Immature natural killer cell (primary cell): ENCODE measurements at regions not wholly inside any gene's neighbourhood (a gene's known extent, or its start where the extent isn't known, plus 50 kb on each side); places are given as distances from the start of the nearest gene placed in this dataset.
A peak's percentile ranks its signal among the peaks of the same experiment; 100 is the strongest.

Source experiments
- DNase-seq, 3 donors: peaks; one replicate each; pipeline ENCODE4 v3.0.0; 2022; ENCODE audit warnings: mixed read lengths in 1 of 3
- H3K27ac Mint-ChIP-seq, 6 donors: one replicate each; pipeline ENCODE4 v1.8.0; 2020; ENCODE audit warnings: mixed read lengths in 6 of 6, mild to moderate bottlenecking in 5 of 6, inconsistent platforms in 4 of 6, moderate library complexity in 3 of 6
- H3K27me3 Mint-ChIP-seq, 3 donors: one replicate each; pipeline ENCODE4 v1.8.0; 2020 to 2021; ENCODE audit warnings: low read depth in 3 of 3, mild to moderate bottlenecking in 3 of 3, mixed read lengths in 3 of 3, moderate library complexity in 3 of 3, inconsistent platforms in 1 of 3
- H3K36me3 Mint-ChIP-seq, 3 donors: one replicate each; pipeline ENCODE4 v1.8.0; 2020; ENCODE audit warnings: mixed read lengths in 3 of 3, inconsistent platforms in 2 of 3, mild to moderate bottlenecking in 2 of 3
- H3K4me1 Mint-ChIP-seq, 2 donors: one replicate each; pipeline ENCODE4 v1.8.0; 2020; ENCODE audit warnings: inconsistent platforms in 2 of 2, mild to moderate bottlenecking in 2 of 2, mixed read lengths in 2 of 2, moderate library complexity in 1 of 2
- H3K4me3 Mint-ChIP-seq, 5 donors: one replicate each; pipeline ENCODE4 v1.8.0; 2020; ENCODE audit warnings: mild to moderate bottlenecking in 5 of 5, mixed read lengths in 5 of 5, inconsistent platforms in 3 of 5, moderate library complexity in 3 of 5
- H3K9me3 Mint-ChIP-seq, 6 donors: one replicate each; pipeline ENCODE4 v1.8.0; 2020; ENCODE audit warnings: mild to moderate bottlenecking in 6 of 6, mixed read lengths in 6 of 6, inconsistent platforms in 4 of 6, moderate library complexity in 3 of 6

DNA sequence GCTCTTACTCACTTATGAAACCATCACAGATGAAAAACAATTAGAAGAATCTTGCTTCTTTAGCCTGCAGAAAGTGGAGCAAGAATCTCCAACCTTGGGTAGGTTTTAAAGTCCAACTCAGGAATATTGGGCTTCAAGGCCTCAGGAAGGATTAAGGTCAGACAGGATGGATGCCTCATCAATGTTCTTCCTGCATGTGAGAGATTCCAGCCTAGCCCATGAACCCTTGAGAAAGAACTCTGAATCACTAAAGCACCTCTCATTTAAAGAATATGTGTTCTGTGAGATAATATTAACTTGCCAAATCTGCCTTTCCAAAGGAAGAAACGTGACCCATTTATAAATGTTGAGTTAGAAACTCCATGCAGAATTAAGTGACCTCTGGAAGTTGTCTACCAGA is 345.2 kb upstream of the CAMK1G start:
- H3K27ac Mint-ChIP-seq, result no peak overlapping the region
- H3K36me3 Mint-ChIP-seq, result no peaks in the 10 kb centered on the region
- DNase-seq, result no peak
- no peaks in the 10 kb centered on the region for H3K4me1 Mint-ChIP-seq
- peaks cover 0 to 3% (median 3%) of the 10 kb centered on the region in 3 donors for H3K27me3 Mint-ChIP-seq
- H3K4me3 Mint-ChIP-seq, result no peak overlapping the region
- H3K9me3 Mint-ChIP-seq, result peaks cover 0 to 4% (median 0%) of the 10 kb centered on the region in 6 donors

DNA sequence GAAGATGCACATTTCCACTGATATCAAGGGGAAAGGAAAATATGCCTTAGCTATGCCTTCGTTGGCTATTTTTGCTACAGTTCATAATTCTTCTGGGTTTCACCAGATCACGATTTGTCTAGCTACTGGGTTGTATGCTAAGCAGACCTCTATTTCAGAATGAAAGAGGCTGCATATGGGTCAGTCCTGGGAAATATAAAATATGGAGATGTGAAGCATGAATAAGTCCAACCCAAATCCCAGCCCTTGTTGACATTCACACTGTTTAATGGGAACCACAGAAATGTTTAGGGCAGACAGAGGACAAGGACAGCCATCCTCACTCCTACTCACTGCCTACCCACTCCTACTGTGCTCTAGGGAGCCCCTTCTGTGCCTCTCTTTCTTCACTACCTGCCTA is 343.2 kb upstream of the CAMK1G start:
- H3K9me3 Mint-ChIP-seq, result no peaks in the 10 kb centered on the region
- no peak overlapping the region for H3K27ac Mint-ChIP-seq
- no peaks in the 10 kb centered on the region for H3K4me1 Mint-ChIP-seq
- no peaks in the 10 kb centered on the region for H3K36me3 Mint-ChIP-seq
- no peak for DNase-seq
- H3K4me3 Mint-ChIP-seq, result no peak overlapping the region
- peaks cover 0 to 5% (median 3%) of the 10 kb centered on the region in 3 donors for H3K27me3 Mint-ChIP-seq

DNA sequence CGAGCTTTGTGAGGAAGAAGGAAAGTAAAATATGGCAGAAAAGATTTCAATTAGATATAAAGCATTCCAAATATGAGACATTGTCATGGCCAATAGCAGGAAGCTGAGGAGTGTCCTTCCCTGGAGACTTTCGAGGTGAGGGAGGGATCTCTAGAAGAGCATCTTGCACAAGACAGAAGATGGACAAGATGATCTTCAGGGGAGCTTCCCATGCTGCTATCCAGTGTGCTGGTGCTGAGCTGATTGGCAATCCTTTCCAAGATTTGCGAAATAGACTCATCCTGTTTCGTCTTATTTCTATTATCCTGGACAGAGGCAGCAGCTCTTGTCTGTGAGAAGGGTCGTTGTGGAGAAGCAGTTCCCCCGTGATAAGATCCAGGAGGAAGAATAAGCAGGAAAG is 342.0 kb upstream of the CAMK1G start:
- no peaks in the 10 kb centered on the region for H3K4me1 Mint-ChIP-seq
- no peaks in the 10 kb centered on the region for H3K9me3 Mint-ChIP-seq
- H3K36me3 Mint-ChIP-seq, result no peaks in the 10 kb centered on the region
- no peak for DNase-seq
- H3K4me3 Mint-ChIP-seq, result no peak overlapping the region
- H3K27ac Mint-ChIP-seq, result no peak overlapping the region
- peaks cover 0 to 7% (median 3%) of the 10 kb centered on the region in 3 donors for H3K27me3 Mint-ChIP-seq

DNA sequence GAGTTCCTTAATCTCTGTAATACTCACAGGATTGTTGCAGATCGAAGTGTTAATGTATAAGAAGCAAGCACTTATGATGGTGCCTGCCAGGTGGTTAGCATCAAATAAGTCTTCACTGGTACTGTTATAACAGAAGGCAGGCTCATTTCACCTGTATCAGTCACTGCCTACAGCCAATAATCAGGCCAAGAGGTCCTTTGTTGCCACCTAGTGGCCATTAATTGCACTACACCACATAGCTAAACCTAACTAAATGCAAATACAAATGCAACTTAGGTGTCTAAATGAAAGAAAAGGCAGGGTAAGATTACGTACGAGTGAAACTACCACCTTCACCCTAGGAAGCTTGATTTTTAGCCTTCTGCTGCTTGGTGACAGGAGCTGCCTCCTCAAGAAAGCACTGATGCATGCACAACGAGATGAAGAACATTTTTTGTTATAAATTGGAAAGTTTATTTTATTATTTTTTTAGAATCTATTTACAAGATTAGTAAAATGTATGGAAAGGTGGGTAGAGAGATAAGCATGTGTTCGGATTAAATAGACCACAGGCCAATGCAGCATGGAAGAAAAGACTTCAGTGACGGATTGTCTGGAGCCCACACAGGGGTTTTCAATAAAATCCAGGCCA is 334.8 kb upstream of the CAMK1G start:
- peaks cover 0 to 1% (median 0%) of the 10 kb centered on the region in 6 donors for H3K9me3 Mint-ChIP-seq
- no peaks in the 10 kb centered on the region for H3K4me1 Mint-ChIP-seq
- peak in 2 of 3 donors; percentile 9 to 21 for DNase-seq
- H3K36me3 Mint-ChIP-seq, result no peaks in the 10 kb centered on the region
- H3K4me3 Mint-ChIP-seq, result no peak overlapping the region
- H3K27ac Mint-ChIP-seq, result no peak overlapping the region
- H3K27me3 Mint-ChIP-seq, result peaks cover 0 to 4% (median 1%) of the 10 kb centered on the region in 3 donors

DNA sequence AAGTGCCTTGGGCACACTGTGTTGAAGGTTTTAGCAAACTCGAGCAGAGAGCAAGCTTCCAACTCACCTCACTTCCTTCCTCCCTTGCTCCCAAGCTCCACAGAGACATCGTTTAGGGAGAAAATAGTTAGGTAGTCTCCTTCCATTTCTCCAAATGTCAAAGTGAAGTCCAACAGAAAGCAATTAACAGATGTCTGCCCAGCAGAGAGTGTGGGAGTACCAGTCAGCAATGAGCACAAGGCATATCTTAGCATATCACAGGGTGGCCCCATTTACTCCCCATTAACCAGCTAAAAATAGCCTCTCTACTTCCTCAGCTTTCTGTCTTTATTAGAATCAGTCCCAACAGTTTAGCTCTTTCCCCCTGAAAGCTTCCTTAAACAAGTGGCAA is 334.2 kb upstream of the CAMK1G start:
- peaks cover 0 to 4% (median 1%) of the 10 kb centered on the region in 3 donors for H3K27me3 Mint-ChIP-seq

DNA sequence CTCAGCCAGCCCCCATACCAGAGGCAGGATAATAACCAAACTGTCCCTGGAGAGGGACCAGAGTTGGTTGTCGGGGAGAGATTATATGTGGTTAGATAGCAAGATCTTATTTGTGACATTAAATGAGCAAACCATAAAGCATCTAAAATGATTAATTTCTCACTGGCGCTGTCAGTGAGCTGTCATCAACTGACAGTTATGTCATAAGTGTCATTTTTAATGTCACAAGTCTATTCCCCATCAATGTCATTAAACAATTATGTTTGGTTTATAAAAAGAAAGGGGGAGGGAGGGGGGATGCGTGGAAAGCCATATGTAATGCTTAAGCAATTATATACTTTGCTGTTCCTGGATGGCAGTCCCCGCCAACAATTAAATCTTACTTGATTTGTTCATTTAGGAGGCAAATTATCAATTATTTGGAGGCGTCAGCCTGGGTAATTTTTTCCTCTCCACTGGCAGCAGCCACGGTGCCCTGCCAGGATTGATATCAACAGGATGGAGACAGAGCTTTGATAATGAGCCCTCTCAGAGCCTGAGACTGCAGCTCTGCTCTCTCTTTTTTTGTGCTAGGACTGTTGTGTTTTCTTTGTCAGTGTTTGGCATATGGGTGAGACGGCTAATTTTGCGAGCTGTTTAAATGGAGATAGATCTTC is 333.6 kb upstream of the CAMK1G start:
- no peak overlapping the region for H3K4me3 Mint-ChIP-seq
- peaks cover 0 to 4% (median 1%) of the 10 kb centered on the region in 3 donors for H3K27me3 Mint-ChIP-seq
- H3K27ac Mint-ChIP-seq, result no peak overlapping the region
- no peaks in the 10 kb centered on the region for H3K36me3 Mint-ChIP-seq
- H3K4me1 Mint-ChIP-seq, result no peaks in the 10 kb centered on the region
- peaks cover 0 to 1% (median 0%) of the 10 kb centered on the region in 6 donors for H3K9me3 Mint-ChIP-seq
- DNase-seq, result no peak

More for the DNA sequence above, 334.2 kb upstream of the CAMK1G start:
- Mint-ChIP-seq H3K4me3 (no peak overlapping the region), H3K27ac (no peak overlapping the region), H3K9me3 (peaks cover 0 to 1% (median 0%) of the 10 kb centered on the region in 6 donors), H3K4me1 (no peaks in the 10 kb centered on the region), H3K36me3 (no peaks in the 10 kb centered on the region)
- DNase-seq, result no peak

DNA sequence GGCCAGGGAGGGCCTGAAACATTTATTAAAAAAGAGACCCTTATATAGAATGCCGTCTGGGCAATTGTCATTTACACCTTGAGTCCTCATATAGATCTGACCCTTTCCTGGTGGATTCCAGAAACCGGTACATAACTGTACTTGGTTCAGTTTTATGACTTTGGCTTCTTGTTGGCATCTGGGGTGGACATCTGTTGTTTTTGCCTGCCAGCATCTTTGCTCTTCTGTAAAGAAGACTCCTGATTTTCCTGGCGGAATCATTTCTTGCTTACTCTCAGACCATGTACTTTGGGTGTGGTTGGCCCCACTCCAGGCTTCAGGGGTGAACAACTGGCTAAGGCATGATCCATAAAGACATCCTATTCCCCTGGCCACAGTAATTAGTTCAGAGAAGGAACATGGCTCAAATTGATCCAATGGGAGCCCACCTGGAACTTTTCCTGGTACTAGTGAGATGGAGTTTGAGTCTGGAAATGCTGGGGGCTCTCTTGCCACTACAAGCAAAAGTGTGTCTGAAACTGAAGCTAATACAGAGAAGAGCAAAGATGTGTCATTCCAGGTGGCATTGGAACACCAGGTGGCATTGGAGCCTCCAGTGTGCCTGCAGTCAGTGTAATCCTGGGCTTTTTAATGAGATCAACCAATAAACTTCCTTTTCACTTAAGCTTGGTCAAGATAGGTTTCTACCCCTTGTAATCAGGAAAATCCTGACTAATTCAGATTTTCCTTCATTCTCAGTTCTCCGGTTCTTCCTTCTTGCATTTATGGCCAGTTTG is 332.5 kb upstream of the CAMK1G start:
- H3K4me1 Mint-ChIP-seq, result no peaks in the 10 kb centered on the region
- H3K4me3 Mint-ChIP-seq, result no peak overlapping the region
- no peak for DNase-seq
- H3K9me3 Mint-ChIP-seq, result peaks cover 0 to 5% (median under 1%) of the 10 kb centered on the region in 6 donors
- H3K27me3 Mint-ChIP-seq, result peaks cover 0 to 1% (median 0%) of the 10 kb centered on the region in 3 donors
- no peak overlapping the region for H3K27ac Mint-ChIP-seq
- H3K36me3 Mint-ChIP-seq, result no peaks in the 10 kb centered on the region

DNA sequence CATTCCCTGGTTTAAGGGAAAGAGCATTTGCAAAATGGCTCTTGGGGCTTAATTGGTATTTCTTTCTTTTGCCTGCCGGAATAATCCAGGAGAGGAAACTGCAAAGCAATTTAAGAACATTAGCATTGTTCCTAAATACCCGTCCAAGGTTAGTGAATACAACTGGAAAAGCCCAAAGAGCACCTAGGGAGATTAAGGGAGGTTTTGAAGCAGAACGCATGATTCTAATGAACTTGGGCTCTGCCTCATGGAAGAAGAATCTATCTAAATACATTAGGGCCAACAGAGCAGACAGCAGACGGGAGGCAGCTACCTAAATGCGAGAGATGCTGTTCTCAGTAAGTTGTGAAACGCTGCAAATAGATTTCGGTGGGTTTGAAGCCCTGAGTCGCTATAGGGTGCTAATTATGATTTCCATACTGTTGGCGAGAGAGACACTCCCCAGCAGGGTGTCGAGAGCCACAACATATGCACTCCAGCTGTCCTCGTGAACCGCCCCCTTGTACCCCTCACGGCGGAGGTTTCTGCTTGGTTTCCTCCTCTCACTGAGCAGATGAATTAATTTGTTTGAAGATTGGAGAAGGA is 326.7 kb upstream of the CAMK1G start:
- Mint-ChIP-seq H3K36me3 (no peaks in the 10 kb centered on the region), H3K27ac (no peak overlapping the region), H3K4me1 (no peaks in the 10 kb centered on the region), H3K4me3 (no peak overlapping the region), H3K9me3 (peaks cover 0 to 16% (median 4%) of the 10 kb centered on the region in 6 donors), H3K27me3 (peaks cover 0 to 4% (median 4%) of the 10 kb centered on the region in 3 donors)
- no peak for DNase-seq

DNA sequence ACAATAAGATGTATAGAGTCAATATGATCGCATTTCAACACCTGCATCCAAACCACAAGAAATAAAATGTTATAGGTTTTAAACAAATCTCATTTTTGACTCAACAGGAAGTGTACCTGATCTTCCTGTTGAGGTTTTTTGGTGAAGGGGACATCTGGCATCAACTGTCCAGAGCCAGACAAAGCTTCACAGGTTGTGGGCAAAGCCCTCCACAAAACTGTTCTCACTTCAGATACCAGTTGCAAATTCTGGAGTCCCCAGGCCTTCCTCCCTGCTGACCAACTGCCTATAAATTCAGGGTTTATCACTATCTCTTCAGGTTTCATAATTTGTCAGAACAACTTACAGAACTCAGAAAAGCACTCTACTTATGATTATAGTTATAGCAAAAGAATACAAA is 326.1 kb upstream of the CAMK1G start:
- Mint-ChIP-seq H3K4me1 (no peaks in the 10 kb centered on the region), H3K9me3 (peaks cover 0 to 16% (median 4%) of the 10 kb centered on the region in 6 donors), H3K27me3 (peaks cover 0 to 4% (median 4%) of the 10 kb centered on the region in 3 donors), H3K27ac (no peak overlapping the region), H3K4me3 (no peak overlapping the region), H3K36me3 (no peaks in the 10 kb centered on the region)
- no peak for DNase-seq

DNA sequence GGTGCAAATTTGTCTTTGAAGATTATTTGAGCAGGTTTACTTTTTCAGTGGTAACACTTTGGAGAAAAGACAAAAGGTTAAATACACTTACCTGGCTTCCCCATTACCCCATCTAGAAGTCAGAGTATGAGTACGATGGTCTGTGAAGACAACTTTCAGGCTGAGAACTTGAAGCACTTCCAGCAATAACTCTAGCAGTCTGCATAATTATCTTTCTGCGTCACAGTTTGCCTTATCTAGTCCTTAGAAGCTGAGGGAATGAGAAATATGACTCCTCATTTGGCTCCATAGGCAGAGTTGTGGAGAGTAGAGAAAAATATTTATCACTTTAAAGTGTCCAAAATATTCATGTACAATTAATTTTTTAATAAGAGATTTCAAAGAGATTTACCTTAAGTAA is 323.4 kb upstream of the CAMK1G start:
- Mint-ChIP-seq H3K9me3 (peaks cover 0 to 15% (median 4%) of the 10 kb centered on the region in 6 donors), H3K27me3 (peaks cover 1 to 4% (median 3%) of the 10 kb centered on the region in 3 donors), H3K36me3 (no peaks in the 10 kb centered on the region), H3K4me1 (no peaks in the 10 kb centered on the region), H3K4me3 (no peak overlapping the region), H3K27ac (no peak overlapping the region)
- no peak for DNase-seq

DNA sequence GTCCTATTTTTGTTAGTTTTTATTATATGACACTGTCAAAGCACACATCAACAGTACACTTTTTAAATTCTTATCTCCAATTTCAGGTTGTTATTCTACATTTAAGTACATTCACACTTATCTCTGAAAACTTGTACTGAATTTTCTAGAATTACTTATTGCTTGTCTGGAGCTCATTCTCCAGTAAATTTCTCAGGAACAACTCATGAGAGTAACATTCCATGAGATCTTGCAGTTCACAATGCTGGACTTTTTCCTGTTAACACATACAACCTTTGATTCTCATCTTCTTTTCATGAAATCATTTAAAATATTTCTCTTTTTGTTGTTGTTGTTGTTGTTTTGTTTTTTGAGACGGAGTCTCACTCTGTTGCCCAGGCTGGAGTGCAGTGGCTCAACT is 320.9 kb upstream of the CAMK1G start:
- peaks cover 0 to 6% (median 3%) of the 10 kb centered on the region in 6 donors for H3K9me3 Mint-ChIP-seq
- no peaks in the 10 kb centered on the region for H3K36me3 Mint-ChIP-seq
- no peak for DNase-seq
- H3K27me3 Mint-ChIP-seq, result peaks cover 1 to 4% (median 2%) of the 10 kb centered on the region in 3 donors
- H3K4me1 Mint-ChIP-seq, result no peaks in the 10 kb centered on the region
- no peak overlapping the region for H3K27ac Mint-ChIP-seq
- no peak overlapping the region for H3K4me3 Mint-ChIP-seq

DNA sequence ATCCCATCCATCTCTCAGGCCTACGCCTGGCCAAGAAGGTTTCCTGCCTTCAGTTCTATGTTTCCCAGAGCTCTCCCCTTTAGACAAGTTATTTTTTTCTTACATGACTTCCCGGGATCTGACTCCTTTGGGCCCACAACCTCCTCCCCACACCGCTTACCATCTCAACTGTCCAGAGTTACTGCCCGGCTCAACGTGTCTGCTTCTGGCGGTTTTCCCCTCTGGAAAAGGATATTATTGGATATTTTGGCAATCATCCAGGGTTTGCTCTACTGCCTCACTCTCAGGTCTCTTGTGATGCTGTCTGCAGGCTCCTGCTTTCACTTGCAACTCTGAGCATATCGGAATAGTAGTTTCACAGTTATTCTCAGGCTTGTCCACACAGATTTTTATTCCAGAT is 318.2 kb upstream of the CAMK1G start:
- H3K9me3 Mint-ChIP-seq, result peaks cover 0 to 4% (median 0%) of the 10 kb centered on the region in 6 donors
- H3K4me1 Mint-ChIP-seq, result no peaks in the 10 kb centered on the region
- H3K27me3 Mint-ChIP-seq, result peaks cover 0 to 2% (median 1%) of the 10 kb centered on the region in 3 donors
- no peak for DNase-seq
- no peak overlapping the region for H3K27ac Mint-ChIP-seq
- no peak overlapping the region for H3K4me3 Mint-ChIP-seq
- H3K36me3 Mint-ChIP-seq, result no peaks in the 10 kb centered on the region

DNA sequence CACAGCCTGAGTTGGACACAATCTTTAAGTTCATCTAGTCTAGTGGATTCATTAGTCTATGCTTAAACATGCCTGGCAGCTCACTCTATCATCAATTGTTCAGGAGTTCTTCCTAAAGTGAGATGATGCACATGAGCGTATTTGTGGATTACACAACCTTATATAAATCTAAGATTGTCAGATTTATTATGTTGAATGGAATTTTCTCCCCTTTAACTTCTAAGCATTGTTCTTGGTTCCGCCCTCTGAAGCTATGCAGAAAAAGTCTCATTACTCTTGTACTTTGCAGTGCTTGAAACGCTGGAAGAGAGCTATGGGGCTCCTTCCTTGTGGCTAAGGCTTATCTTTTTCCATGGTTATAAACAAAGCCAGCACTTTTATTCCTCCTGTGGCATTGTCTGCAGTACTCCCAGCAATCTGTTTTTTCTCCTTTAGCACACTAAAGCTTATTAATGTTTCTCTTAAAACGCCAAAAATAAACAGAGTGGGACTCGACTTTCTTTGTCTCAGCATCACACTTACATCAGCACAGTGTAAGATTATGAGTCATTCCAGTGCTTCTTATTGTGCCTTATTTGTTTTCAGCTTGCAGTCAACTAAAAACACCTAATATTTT is 316.8 kb upstream of the CAMK1G start:
- H3K27ac Mint-ChIP-seq, result no peak overlapping the region

More for the DNA sequence above, 316.8 kb upstream of the CAMK1G start:
- Mint-ChIP-seq H3K4me3 (no peak overlapping the region), H3K9me3 (peaks cover 0 to 3% (median 0%) of the 10 kb centered on the region in 6 donors), H3K27me3 (peaks cover 0 to 1% (median 0%) of the 10 kb centered on the region in 3 donors), H3K36me3 (no peaks in the 10 kb centered on the region), H3K4me1 (no peaks in the 10 kb centered on the region)
- no peak for DNase-seq
